Keratinocyte (primary cell): ENCODE measurements at regions not wholly inside any gene's neighbourhood (a gene's known extent, or its start where the extent isn't known, plus 50 kb on each side); places are given as distances from the start of the nearest gene placed in this dataset.

Experiments
- DNase-seq: peaks from one replicate; pipeline ENCODE4 v3.0.0-alpha.2; 2011; ENCODE audit warnings: low read depth, missing footprints, low spot score
- FAIRE-seq: peaks from 2 replicates; lab custom pipeline; 2011; peaks lifted over from hg19 to GRCh38; lab: Jason Lieb, UNC
- H2AFZ ChIP-seq: 2 replicates; pipeline ENCODE4 v1.6.0; 2012; ENCODE audit warnings: low read length, control low read depth, inconsistent platforms; ENCODE audit not compliant: control insufficient read depth
- H3K27ac ChIP-seq: 2 replicates; pipeline ENCODE4 v1.5.1; 2011; ENCODE audit warnings: low read length; ENCODE audit not compliant: control insufficient read depth, insufficient read depth
- H3K27me3 ChIP-seq: 3 replicates; pipeline ENCODE4 v1.6.0; 2011; ENCODE audit warnings: low read length; ENCODE audit not compliant: control insufficient read depth, insufficient read depth; ENCODE audit errors: extremely low read depth
- H3K36me3 ChIP-seq, 2 experiments: 2 replicates in 1 of 2; 3 replicates in 1 of 2; pipeline ENCODE4 v1.5.1; 2011; ENCODE audit warnings: low read length in 2 of 2, mild to moderate bottlenecking in 1 of 2; ENCODE audit not compliant: control insufficient read depth in 2 of 2, insufficient read depth in 2 of 2; ENCODE audit errors: extremely low read depth in 1 of 2
- H3K4me1 ChIP-seq: 3 replicates; pipeline ENCODE4 v1.5.1; 2011; ENCODE audit warnings: low read length; ENCODE audit not compliant: control insufficient read depth, insufficient read depth; ENCODE audit errors: extremely low read depth
- H3K4me2 ChIP-seq: 3 replicates; pipeline ENCODE4 v1.6.0; 2011; ENCODE audit warnings: low read depth, low read length; ENCODE audit not compliant: control insufficient read depth, insufficient read depth; ENCODE audit errors: extremely low read depth
- H3K4me3 ChIP-seq, 3 experiments: fragments of 200-600 bp in 1 of 3; sonication (generic) in 1 of 3; 2 replicates in 2 of 3; 3 replicates in 1 of 3; pipeline ENCODE4 v1.5.1; 2011 to 2016; ENCODE audit warnings: low read length in 3 of 3, mild to moderate bottlenecking in 3 of 3, control low read depth in 2 of 3, inconsistent platforms in 1 of 3, low read depth in 1 of 3, mixed read lengths in 1 of 3, mixed run types in 1 of 3, moderate library complexity in 1 of 3; ENCODE audit not compliant: control insufficient read depth in 2 of 3, insufficient read depth in 2 of 3; ENCODE audit errors: extremely low read depth in 1 of 3
- H3K79me2 ChIP-seq: 2 replicates; pipeline ENCODE4 v1.6.0; 2012; ENCODE audit warnings: low read length; ENCODE audit not compliant: control insufficient read depth, insufficient read depth
- H3K9ac ChIP-seq: 3 replicates; pipeline ENCODE4 v1.6.0; 2011; ENCODE audit warnings: low read length; ENCODE audit not compliant: control insufficient read depth, insufficient read depth; ENCODE audit errors: extremely low read depth
- H3K9me1 ChIP-seq: 3 replicates; pipeline ENCODE4 v1.6.0; 2011; ENCODE audit warnings: low read length; ENCODE audit not compliant: control insufficient read depth, insufficient read depth; ENCODE audit errors: extremely low read depth
- H3K9me3 ChIP-seq: 2 replicates; pipeline ENCODE4 v1.5.1; 2012; ENCODE audit warnings: low read depth, low read length; ENCODE audit not compliant: control insufficient read depth
- H4K20me1 ChIP-seq: 3 replicates; pipeline ENCODE4 v1.6.0; 2011; ENCODE audit warnings: low read length; ENCODE audit not compliant: control insufficient read depth, insufficient read depth; ENCODE audit errors: extremely low read depth
- CTCF ChIP-seq, 3 experiments: IDR thresholded peaks in 1 of 3; conservative IDR thresholded peaks in 1 of 3; optimal IDR thresholded peaks in 1 of 3; 2 replicates in 2 of 3; 3 replicates in 1 of 3; pipeline versions ENCODE3 to v1.5.1; 2011; ENCODE audit warnings: low read length in 3 of 3, mild to moderate bottlenecking in 3 of 3, moderate library complexity in 2 of 3, control low read depth in 1 of 3, inconsistent platforms in 1 of 3; ENCODE audit not compliant: insufficient read depth in 2 of 3; ENCODE audit errors: extremely low read depth in 1 of 3
- EZH2 ChIP-seq: IDR thresholded peaks from one replicate; pipeline ENCODE4 v1.6.1; 2012; ENCODE audit warnings: inconsistent platforms, mild to moderate bottlenecking, low read length, moderate library complexity
- dilution Hi-C: fragments of 300-500 bp; cut with MboI; formaldehyde crosslinking; loops from one replicate; pipeline ENCODE4 v1.7.0; 2020; ENCODE audit warnings: low sequenced_read_pairs; ENCODE audit not compliant: extremely low pct_ligation_motif_present

GRCh38 chr7:109532262-109532992 lies 962.8 kb downstream of the DNAJB9 start:
- Histone ChIP-seq H3K27me3 (no peaks in the 10 kb centered on the region), H2AFZ (no peak overlapping the region), H3K36me3 (no peaks in the 10 kb centered on the region), H3K4me1 (no peaks in the 10 kb centered on the region), H3K79me2 (no peaks in the 10 kb centered on the region), H3K9ac (no peak overlapping the region), H3K4me3 (no peak overlapping the region), H3K9me1 (no peaks in the 10 kb centered on the region), H4K20me1 (no peaks in the 10 kb centered on the region), H3K27ac (no peak overlapping the region), H3K9me3 (no peaks in the 10 kb centered on the region), H3K4me2 (no peak overlapping the region)
- no peak for DNase-seq
- FAIRE-seq = no peak
- dilution Hi-C loops = no loop called here
- no peak for TF ChIP-seq EZH2
- TF ChIP-seq CTCF (optimal IDR thresholded peaks at IDR 0.05 in 1 of 3, IDR thresholded peaks at IDR 0.05 in 1 of 3, conservative IDR thresholded peaks at IDR 0.05 in 1 of 3; ENCODE audit: extremely low read depth in 1 of 3, insufficient read depth in 2 of 3, low read length in 3 of 3) = no peak

GRCh38 chr7:109545686-109546085 lies 976.0 kb downstream of the DNAJB9 start:
- H3K27me3 ChIP-seq = no peaks in the 10 kb centered on the region
- H3K4me1 ChIP-seq = no peaks in the 10 kb centered on the region
- no peak for FAIRE-seq
- no peak overlapping the region for H3K9ac ChIP-seq
- H3K36me3 ChIP-seq = no peaks in the 10 kb centered on the region
- no peak overlapping the region for H3K27ac ChIP-seq
- H2AFZ ChIP-seq = no peak overlapping the region
- H3K4me3 ChIP-seq = no peak overlapping the region
- H3K79me2 ChIP-seq = no peaks in the 10 kb centered on the region
- no peak overlapping the region for H3K4me2 ChIP-seq
- no peak for TF ChIP-seq EZH2
- no peak for TF ChIP-seq CTCF (optimal IDR thresholded peaks at IDR 0.05 in 1 of 3, IDR thresholded peaks at IDR 0.05 in 1 of 3, conservative IDR thresholded peaks at IDR 0.05 in 1 of 3; ENCODE audit: extremely low read depth in 1 of 3, insufficient read depth in 2 of 3, low read length in 3 of 3)
- no peak for DNase-seq
- dilution Hi-C loops = no loop called here
- no peaks in the 10 kb centered on the region for H3K9me1 ChIP-seq
- H4K20me1 ChIP-seq = no peaks in the 10 kb centered on the region
- H3K9me3 ChIP-seq = no peaks in the 10 kb centered on the region
